ENCODE measurements at regions not wholly inside any gene's neighbourhood (a gene's known extent, or its start where the extent isn't known, plus 50 kb on each side); places are given as distances from the start of the nearest gene placed in this dataset.

- no peak for DNase-seq
Measured at GRCh38 chr7:52877240-52877639, 158.2 kb upstream of the POM121L12 start.

- DNase-seq = no peak
Measured at GRCh38 chr7:52876402-52876801, 159.0 kb upstream of the POM121L12 start.

- no peak for DNase-seq
Measured at GRCh38 chr7:52863652-52864051, 171.8 kb upstream of the POM121L12 start.

GRCh38 chr7:52862321-52862720 is 173.1 kb upstream of the POM121L12 start:
- DNase-seq = no peak

GRCh38 chr7:52857367-52857766 is 178.1 kb upstream of the POM121L12 start:
- DNase-seq = no peak

GRCh38 chr7:52854681-52855080 is 180.8 kb upstream of the POM121L12 start:
- DNase-seq = no peak

- no peak for DNase-seq
Measured at GRCh38 chr7:52851547-52851946, 183.9 kb upstream of the POM121L12 start.

- no peak for DNase-seq
Measured at GRCh38 chr7:52843436-52843835, 192.0 kb upstream of the POM121L12 start.

- DNase-seq = no peak
Measured at GRCh38 chr7:52842202-52842900, 193.1 kb upstream of the POM121L12 start.

- DNase-seq = no peak
Measured at GRCh38 chr7:52838981-52839411, 196.4 kb upstream of the POM121L12 start.

GRCh38 chr7:52831321-52831720 is 204.1 kb upstream of the POM121L12 start:
- DNase-seq = no peak

GRCh38 chr7:52830801-52831200 is 204.6 kb upstream of the POM121L12 start:
- DNase-seq = no peak

- no peak for DNase-seq
Measured at GRCh38 chr7:52826515-52827265, 208.7 kb upstream of the POM121L12 start.

GRCh38 chr7:52825611-52826010 is 209.8 kb upstream of the POM121L12 start:
- no peak for DNase-seq

GRCh38 chr7:52811537-52811936 is 223.9 kb upstream of the POM121L12 start:
- no peak for DNase-seq

GRCh38 chr7:52799817-52800216 is 235.6 kb upstream of the POM121L12 start:
- no peak for DNase-seq

- no peak for DNase-seq
Measured at GRCh38 chr7:52797801-52798200, 237.6 kb upstream of the POM121L12 start.

GRCh38 chr7:52794621-52795020 is 240.8 kb upstream of the POM121L12 start:
- no peak for DNase-seq

- no peak for DNase-seq
Measured at GRCh38 chr7:52791176-52791700, 244.2 kb upstream of the POM121L12 start.

GRCh38 chr7:52786174-52786573 is 249.3 kb upstream of the POM121L12 start:
- no peak for DNase-seq

GRCh38 chr7:52782348-52782747 is 253.1 kb upstream of the POM121L12 start:
- no peak for DNase-seq

- no peak for DNase-seq
Measured at GRCh38 chr7:52781250-52781649, 254.2 kb upstream of the POM121L12 start.

GRCh38 chr7:52779004-52779403 is 256.4 kb upstream of the POM121L12 start:
- no peak for DNase-seq

All from dermis blood vessel endothelial cell (primary cell).